Calu3 (cell line): ENCODE measurements at regions not wholly inside any gene's neighbourhood (a gene's known extent, or its start where the extent isn't known, plus 50 kb on each side); places are given as distances from the start of the nearest gene placed in this dataset.

Experiments used
- BruUV-seq: library from RNA; stranded (reverse); fragments of 400-500 nt; replicated peaks from 2 replicates; lab custom pipeline; 2021; lab: Mats Ljungman, UMichigan
- CTCF ChIA-PET: fragments of 300-600 bp; sonication (Branson Sonifier 250); formaldehyde crosslinking; loops from one replicate; lab custom pipeline; 2022; ENCODE audit warnings: antibody characterized with exemption; lab: Charles Lee
- DNase-seq: peaks from one replicate; pipeline ENCODE4 v3.0.0; 2022
- H3K27ac Mint-ChIP-seq: one replicate; pipeline ENCODE4 v1.8.0; 2022; ENCODE audit warnings: mixed read lengths; ENCODE audit not compliant: unreplicated experiment
- H3K27me3 Mint-ChIP-seq: one replicate; pipeline ENCODE4 v1.8.0; 2022; ENCODE audit warnings: mixed read lengths; ENCODE audit not compliant: unreplicated experiment
- H3K36me3 Mint-ChIP-seq: one replicate; pipeline ENCODE4 v1.8.0; 2022; ENCODE audit warnings: mild to moderate bottlenecking, moderate library complexity, mixed read lengths; ENCODE audit not compliant: insufficient read depth, unreplicated experiment
- H3K4me1 Mint-ChIP-seq: one replicate; pipeline ENCODE4 v1.8.0; 2022; ENCODE audit warnings: mild to moderate bottlenecking, low read depth, mixed read lengths; ENCODE audit not compliant: unreplicated experiment
- H3K4me3 Mint-ChIP-seq: one replicate; pipeline ENCODE4 v1.8.0; 2022; ENCODE audit warnings: mild to moderate bottlenecking, low read depth, moderate library complexity, mixed read lengths; ENCODE audit not compliant: unreplicated experiment
- H3K9me3 Mint-ChIP-seq: one replicate; pipeline ENCODE4 v1.8.0; 2022; ENCODE audit warnings: low read depth, mixed read lengths; ENCODE audit not compliant: unreplicated experiment
- CTCF ChIP-seq: fragments of 200-600 bp; IDR thresholded peaks from one replicate; pipeline ENCODE4 v1.8.0; 2022; ENCODE audit warnings: antibody characterized with exemption; ENCODE audit not compliant: unreplicated experiment
- intact Hi-C: fragments of 100-400 bp; cut with micrococcal nuclease; formaldehyde crosslinking; loops from one replicate; pipeline ENCODE4 v1.10.0; 2022; ENCODE audit not compliant: unreplicated experiment

- CTCF ChIA-PET, result no interaction called here
- no peak for TF ChIP-seq CTCF
These were observed 1196.8 kb downstream of the BRD1 start for GRCh38 chr22:48630848-48631247.

DNA sequence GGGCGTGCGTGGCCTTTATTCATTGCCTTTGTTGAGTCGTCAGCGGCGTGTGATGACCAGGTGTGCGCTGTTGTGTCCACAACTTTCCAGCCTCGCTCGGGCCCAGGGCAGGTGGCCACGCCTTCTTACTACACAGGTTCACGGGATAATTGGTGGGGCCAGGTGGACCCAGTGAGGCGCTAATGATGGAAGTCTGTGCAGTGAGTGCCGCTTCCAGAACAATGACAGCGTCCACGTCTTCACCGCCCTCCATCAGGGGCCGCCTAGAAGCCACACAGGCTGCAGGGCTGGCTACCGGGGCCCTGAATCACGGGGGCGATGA, 1197.3 kb downstream of the BRD1 start:
- Mint-ChIP-seq H3K27ac (no peak overlapping the region), H3K27me3 (no peaks in the 10 kb centered on the region), H3K36me3 (peaks cover 4% of the 10 kb centered on the region), H3K4me3 (no peak overlapping the region), H3K9me3 (peaks cover 3% of the 10 kb centered on the region), H3K4me1 (no peaks in the 10 kb centered on the region)
- no peak for TF ChIP-seq CTCF
- DNase-seq, result no peak
- no TSS peak for BruUV-seq
- intact Hi-C loops, result no loop called here
- CTCF ChIA-PET, result no interaction called here

More at GRCh38 chr22:48630848-48631247, 1196.8 kb downstream of the BRD1 start:
- Mint-ChIP-seq H3K27me3 (no peaks in the 10 kb centered on the region), H3K9me3 (peaks cover 3% of the 10 kb centered on the region), H3K27ac (no peak overlapping the region), H3K36me3 (peaks cover 4% of the 10 kb centered on the region), H3K4me3 (no peak overlapping the region), H3K4me1 (no peaks in the 10 kb centered on the region)
- no peak for DNase-seq
- BruUV-seq, result no TSS peak
- intact Hi-C loops, result no loop called here

DNA sequence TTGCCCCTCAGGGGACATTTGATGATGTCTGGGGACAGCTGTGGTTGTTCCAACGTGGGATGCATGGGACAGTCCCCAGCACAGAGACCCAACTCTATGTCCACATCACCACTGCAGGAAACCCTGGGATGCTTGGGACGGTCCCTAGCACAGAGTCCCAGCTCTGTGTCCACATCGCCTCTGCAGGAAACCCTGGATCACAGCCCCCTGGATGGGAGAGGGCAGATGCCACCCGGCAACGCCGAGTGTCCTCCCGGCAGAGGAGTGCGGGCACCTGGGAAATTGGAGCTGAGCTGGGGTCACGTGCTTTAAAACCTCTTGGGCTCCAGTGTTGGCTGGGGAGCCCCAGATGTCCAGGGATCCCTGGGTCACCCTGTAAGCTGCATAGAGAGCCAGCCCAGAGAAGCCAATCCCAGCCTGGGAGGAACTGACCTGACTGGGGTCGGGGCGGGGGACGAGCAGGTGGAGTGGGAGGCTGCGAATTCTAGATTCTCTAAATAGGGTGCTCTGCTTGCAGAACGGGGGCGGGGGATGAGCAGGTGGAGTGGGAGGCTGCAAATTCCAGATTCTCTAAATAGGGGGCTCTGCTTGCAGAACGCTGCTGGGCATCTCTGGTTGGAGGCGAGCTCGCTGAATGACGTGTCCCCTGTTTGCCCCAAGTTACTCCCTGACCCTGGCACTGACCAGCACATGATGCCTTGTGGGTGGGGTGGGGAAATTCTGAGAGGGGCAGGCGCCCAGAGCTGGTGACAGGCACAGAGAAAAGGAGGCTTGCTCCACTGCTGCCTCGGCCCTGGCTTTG, 1197.8 kb downstream of the BRD1 start:
- Mint-ChIP-seq H3K27me3 (no peaks in the 10 kb centered on the region), H3K9me3 (peaks cover 3% of the 10 kb centered on the region), H3K36me3 (peaks cover 4% of the 10 kb centered on the region), H3K4me3 (no peak overlapping the region), H3K27ac (no peak overlapping the region), H3K4me1 (no peaks in the 10 kb centered on the region)
- no TSS peak for BruUV-seq
- intact Hi-C loops, result no loop called here
- DNase-seq, result no peak
- CTCF ChIA-PET, result interaction anchor here (0.6 kb wide), 1 partner anchor 37 kb away, joined by 4 read pairs; no protein-coding TSS in a partner anchor
- TF ChIP-seq CTCF, result no peak

GRCh38 chr22:48628891-48629543, 1198.7 kb downstream of the BRD1 start:
- no peaks in the 10 kb centered on the region for H3K27me3 Mint-ChIP-seq
- peaks cover 4% of the 10 kb centered on the region for H3K9me3 Mint-ChIP-seq
- no peaks in the 10 kb centered on the region for H3K4me1 Mint-ChIP-seq
- BruUV-seq, result no TSS peak
- intact Hi-C loops, result no loop called here
- no peak overlapping the region for H3K27ac Mint-ChIP-seq
- no peak overlapping the region for H3K4me3 Mint-ChIP-seq
- TF ChIP-seq CTCF, result no peak
- peaks cover 4% of the 10 kb centered on the region for H3K36me3 Mint-ChIP-seq
- CTCF ChIA-PET, result interaction anchor here (0.6 kb wide), 1 partner anchor 37 kb away, joined by 4 read pairs; no protein-coding TSS in a partner anchor
- DNase-seq, result no peak
